ENCODE measurements at regions not wholly inside any gene's neighbourhood (a gene's known extent, or its start where the extent isn't known, plus 50 kb on each side); places are given as distances from the start of the nearest gene placed in this dataset.

DNA sequence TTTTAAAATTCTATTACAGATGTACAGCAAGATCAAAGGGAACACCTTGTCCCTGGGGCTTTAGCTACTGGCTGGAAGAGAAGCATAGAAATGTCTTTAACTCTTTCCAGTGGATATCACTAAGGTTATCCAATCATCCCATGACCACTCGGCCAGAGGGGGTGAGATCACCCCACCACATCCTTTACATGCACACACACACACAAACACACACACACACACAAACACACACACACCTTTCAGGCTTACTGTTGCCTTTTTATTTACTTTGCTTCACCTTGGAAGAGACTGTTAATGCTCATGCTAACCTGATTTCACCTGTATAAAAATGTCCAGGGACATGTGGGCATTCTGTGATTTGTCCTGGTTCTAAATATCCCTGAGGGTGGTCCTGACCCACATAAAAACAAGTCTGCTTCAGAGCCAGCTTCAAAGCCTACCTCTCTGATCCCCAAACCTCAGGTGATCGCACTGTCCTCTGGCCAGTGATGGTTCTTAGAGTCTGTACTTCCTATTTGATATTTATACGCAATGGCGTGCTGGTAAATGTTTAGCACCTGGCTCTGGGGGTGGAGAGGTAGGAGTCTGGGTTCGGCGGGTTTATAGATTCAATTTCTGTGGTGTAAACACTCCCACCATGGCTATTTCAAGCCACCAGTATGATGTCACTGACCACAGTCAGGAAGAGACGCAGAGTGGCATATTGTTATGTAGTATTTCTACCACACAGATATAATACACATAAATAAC is 166.1 kb upstream of the EEA1 start (continued):
- TF ChIP-seq, protein P1, sequence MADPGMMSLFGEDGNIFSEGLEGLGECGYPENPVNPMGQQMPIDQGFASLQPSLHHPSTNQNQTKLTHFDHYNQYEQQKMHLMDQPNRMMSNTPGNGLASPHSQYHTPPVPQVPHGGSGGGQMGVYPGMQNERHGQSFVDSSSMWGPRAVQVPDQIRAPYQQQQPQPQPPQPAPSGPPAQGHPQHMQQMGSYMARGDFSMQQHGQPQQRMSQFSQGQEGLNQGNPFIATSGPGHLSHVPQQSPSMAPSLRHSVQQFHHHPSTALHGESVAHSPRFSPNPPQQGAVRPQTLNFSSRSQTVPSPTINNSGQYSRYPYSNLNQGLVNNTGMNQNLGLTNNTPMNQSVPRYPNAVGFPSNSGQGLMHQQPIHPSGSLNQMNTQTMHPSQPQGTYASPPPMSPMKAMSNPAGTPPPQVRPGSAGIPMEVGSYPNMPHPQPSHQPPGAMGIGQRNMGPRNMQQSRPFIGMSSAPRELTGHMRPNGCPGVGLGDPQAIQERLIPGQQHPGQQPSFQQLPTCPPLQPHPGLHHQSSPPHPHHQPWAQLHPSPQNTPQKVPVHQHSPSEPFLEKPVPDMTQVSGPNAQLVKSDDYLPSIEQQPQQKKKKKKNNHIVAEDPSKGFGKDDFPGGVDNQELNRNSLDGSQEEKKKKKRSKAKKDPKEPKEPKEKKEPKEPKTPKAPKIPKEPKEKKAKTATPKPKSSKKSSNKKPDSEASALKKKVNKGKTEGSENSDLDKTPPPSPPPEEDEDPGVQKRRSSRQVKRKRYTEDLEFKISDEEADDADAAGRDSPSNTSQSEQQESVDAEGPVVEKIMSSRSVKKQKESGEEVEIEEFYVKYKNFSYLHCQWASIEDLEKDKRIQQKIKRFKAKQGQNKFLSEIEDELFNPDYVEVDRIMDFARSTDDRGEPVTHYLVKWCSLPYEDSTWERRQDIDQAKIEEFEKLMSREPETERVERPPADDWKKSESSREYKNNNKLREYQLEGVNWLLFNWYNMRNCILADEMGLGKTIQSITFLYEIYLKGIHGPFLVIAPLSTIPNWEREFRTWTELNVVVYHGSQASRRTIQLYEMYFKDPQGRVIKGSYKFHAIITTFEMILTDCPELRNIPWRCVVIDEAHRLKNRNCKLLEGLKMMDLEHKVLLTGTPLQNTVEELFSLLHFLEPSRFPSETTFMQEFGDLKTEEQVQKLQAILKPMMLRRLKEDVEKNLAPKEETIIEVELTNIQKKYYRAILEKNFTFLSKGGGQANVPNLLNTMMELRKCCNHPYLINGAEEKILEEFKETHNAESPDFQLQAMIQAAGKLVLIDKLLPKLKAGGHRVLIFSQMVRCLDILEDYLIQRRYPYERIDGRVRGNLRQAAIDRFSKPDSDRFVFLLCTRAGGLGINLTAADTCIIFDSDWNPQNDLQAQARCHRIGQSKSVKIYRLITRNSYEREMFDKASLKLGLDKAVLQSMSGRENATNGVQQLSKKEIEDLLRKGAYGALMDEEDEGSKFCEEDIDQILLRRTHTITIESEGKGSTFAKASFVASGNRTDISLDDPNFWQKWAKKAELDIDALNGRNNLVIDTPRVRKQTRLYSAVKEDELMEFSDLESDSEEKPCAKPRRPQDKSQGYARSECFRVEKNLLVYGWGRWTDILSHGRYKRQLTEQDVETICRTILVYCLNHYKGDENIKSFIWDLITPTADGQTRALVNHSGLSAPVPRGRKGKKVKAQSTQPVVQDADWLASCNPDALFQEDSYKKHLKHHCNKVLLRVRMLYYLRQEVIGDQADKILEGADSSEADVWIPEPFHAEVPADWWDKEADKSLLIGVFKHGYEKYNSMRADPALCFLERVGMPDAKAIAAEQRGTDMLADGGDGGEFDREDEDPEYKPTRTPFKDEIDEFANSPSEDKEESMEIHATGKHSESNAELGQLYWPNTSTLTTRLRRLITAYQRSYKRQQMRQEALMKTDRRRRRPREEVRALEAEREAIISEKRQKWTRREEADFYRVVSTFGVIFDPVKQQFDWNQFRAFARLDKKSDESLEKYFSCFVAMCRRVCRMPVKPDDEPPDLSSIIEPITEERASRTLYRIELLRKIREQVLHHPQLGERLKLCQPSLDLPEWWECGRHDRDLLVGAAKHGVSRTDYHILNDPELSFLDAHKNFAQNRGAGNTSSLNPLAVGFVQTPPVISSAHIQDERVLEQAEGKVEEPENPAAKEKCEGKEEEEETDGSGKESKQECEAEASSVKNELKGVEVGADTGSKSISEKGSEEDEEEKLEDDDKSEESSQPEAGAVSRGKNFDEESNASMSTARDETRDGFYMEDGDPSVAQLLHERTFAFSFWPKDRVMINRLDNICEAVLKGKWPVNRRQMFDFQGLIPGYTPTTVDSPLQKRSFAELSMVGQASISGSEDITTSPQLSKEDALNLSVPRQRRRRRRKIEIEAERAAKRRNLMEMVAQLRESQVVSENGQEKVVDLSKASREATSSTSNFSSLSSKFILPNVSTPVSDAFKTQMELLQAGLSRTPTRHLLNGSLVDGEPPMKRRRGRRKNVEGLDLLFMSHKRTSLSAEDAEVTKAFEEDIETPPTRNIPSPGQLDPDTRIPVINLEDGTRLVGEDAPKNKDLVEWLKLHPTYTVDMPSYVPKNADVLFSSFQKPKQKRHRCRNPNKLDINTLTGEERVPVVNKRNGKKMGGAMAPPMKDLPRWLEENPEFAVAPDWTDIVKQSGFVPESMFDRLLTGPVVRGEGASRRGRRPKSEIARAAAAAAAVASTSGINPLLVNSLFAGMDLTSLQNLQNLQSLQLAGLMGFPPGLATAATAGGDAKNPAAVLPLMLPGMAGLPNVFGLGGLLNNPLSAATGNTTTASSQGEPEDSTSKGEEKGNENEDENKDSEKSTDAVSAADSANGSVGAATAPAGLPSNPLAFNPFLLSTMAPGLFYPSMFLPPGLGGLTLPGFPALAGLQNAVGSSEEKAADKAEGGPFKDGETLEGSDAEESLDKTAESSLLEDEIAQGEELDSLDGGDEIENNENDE (IDR thresholded peaks at IDR 0.05; ENCODE audit: insufficient replicate concordance, low read length), result no peak
- TF ChIP-seq, protein P2, sequence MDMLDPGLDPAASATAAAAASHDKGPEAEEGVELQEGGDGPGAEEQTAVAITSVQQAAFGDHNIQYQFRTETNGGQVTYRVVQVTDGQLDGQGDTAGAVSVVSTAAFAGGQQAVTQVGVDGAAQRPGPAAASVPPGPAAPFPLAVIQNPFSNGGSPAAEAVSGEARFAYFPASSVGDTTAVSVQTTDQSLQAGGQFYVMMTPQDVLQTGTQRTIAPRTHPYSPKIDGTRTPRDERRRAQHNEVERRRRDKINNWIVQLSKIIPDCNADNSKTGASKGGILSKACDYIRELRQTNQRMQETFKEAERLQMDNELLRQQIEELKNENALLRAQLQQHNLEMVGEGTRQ (IDR thresholded peaks at IDR 0.05; ENCODE audit: low read length), result no peak
- TF ChIP-seq EZH2 (IDR thresholded peaks at IDR 0.05; ENCODE audit: low read depth, low read length, severe bottlenecking), result no peak
- no peak for TF ChIP-seq HDAC2 (IDR thresholded peaks at IDR 0.05; ENCODE audit: borderline replicate concordance in 1 of 2, low read depth in 2 of 2, low read length in 2 of 2)
- TF ChIP-seq SP4 (IDR thresholded peaks at IDR 0.05; ENCODE audit: low read length), result no peak
- no peak for TF ChIP-seq KDM4A (IDR thresholded peaks at IDR 0.05; ENCODE audit: low read depth, low read length, severe bottlenecking)
- no peak for TF ChIP-seq EGR1 (IDR thresholded peaks at IDR 0.05; ENCODE audit: borderline replicate concordance, low read depth, low read length)
- no peak for TF ChIP-seq RFX5 (IDR thresholded peaks at IDR 0.05; ENCODE audit: borderline replicate concordance, low read depth, low read length)
- TF ChIP-seq CHD1 (IDR thresholded peaks at IDR 0.05; ENCODE audit: low read depth, low read length), result no peak
- TF ChIP-seq CREB1 (IDR thresholded peaks at IDR 0.05), result no peak

All from H1 (cell line).